ENCODE measurements at regions not wholly inside any gene's neighbourhood (a gene's known extent, or its start where the extent isn't known, plus 50 kb on each side); places are given as distances from the start of the nearest gene placed in this dataset.

GRCh38 chr13:73387318-73387717 lies 328.5 kb downstream of the KLF5 start:
- peaks cover 2% of the 10 kb centered on the region for H3K36me3 Mint-ChIP-seq
- no peak for DNase-seq (ENCODE audit: low spot score in 2 of 2, unreplicated experiment in 2 of 2)
- H3K4me1 Mint-ChIP-seq, result no peaks in the 10 kb centered on the region
- no peak overlapping the region for H3K27ac Mint-ChIP-seq
- TF ChIP-seq, protein P1, sequence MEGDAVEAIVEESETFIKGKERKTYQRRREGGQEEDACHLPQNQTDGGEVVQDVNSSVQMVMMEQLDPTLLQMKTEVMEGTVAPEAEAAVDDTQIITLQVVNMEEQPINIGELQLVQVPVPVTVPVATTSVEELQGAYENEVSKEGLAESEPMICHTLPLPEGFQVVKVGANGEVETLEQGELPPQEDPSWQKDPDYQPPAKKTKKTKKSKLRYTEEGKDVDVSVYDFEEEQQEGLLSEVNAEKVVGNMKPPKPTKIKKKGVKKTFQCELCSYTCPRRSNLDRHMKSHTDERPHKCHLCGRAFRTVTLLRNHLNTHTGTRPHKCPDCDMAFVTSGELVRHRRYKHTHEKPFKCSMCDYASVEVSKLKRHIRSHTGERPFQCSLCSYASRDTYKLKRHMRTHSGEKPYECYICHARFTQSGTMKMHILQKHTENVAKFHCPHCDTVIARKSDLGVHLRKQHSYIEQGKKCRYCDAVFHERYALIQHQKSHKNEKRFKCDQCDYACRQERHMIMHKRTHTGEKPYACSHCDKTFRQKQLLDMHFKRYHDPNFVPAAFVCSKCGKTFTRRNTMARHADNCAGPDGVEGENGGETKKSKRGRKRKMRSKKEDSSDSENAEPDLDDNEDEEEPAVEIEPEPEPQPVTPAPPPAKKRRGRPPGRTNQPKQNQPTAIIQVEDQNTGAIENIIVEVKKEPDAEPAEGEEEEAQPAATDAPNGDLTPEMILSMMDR (IDR thresholded peaks at IDR 0.05; ENCODE audit: unreplicated experiment), result no peak
- H3K27me3 Mint-ChIP-seq (ENCODE audit: low read depth), result no peaks in the 10 kb centered on the region
- H3K9me3 Mint-ChIP-seq, result peaks cover 23% of the 10 kb centered on the region
- no peak overlapping the region for H3K4me3 Mint-ChIP-seq

GRCh38 chr13:73385848-73386247 lies 327.0 kb downstream of the KLF5 start:
- DNase-seq (ENCODE audit: low spot score in 2 of 2, unreplicated experiment in 2 of 2), result no peak
- Mint-ChIP-seq H3K36me3 (peaks cover 2% of the 10 kb centered on the region), H3K4me1 (no peaks in the 10 kb centered on the region), H3K9me3 (peaks cover 14% of the 10 kb centered on the region), H3K27me3 (ENCODE audit: low read depth) (no peaks in the 10 kb centered on the region), H3K27ac (no peak overlapping the region), H3K4me3 (no peak overlapping the region)
- TF ChIP-seq, protein P1 (IDR thresholded peaks at IDR 0.05; ENCODE audit: unreplicated experiment), result no peak

GRCh38 chr13:73372666-73373627 lies 314.1 kb downstream of the KLF5 start:
- peaks cover 14% of the 10 kb centered on the region for H3K9me3 Mint-ChIP-seq
- H3K4me3 Mint-ChIP-seq, result no peak overlapping the region
- H3K27me3 Mint-ChIP-seq (ENCODE audit: low read depth), result no peaks in the 10 kb centered on the region
- H3K27ac Mint-ChIP-seq, result peak overlapping the region; percentile 19
- TF ChIP-seq, protein P1 (IDR thresholded peaks at IDR 0.05; ENCODE audit: unreplicated experiment), result no peak
- H3K36me3 Mint-ChIP-seq, result peaks cover 6% of the 10 kb centered on the region
- H3K4me1 Mint-ChIP-seq, result peaks cover 23% of the 10 kb centered on the region
- DNase-seq (ENCODE audit: low spot score in 2 of 2, unreplicated experiment in 2 of 2), result no peak

- no peak overlapping the region for H3K4me3 Mint-ChIP-seq
- DNase-seq (ENCODE audit: low spot score in 2 of 2, unreplicated experiment in 2 of 2), result no peak
- H3K4me1 Mint-ChIP-seq, result peaks cover 24% of the 10 kb centered on the region
- H3K27me3 Mint-ChIP-seq (ENCODE audit: low read depth), result no peaks in the 10 kb centered on the region
- peak overlapping the region; percentile 47 for H3K27ac Mint-ChIP-seq
- no peaks in the 10 kb centered on the region for H3K36me3 Mint-ChIP-seq
- no peaks in the 10 kb centered on the region for H3K9me3 Mint-ChIP-seq
- TF ChIP-seq, protein P1 (IDR thresholded peaks at IDR 0.05; ENCODE audit: unreplicated experiment), result no peak
These were observed 311.3 kb downstream of the KLF5 start for GRCh38 chr13:73370066-73370465.

DNA sequence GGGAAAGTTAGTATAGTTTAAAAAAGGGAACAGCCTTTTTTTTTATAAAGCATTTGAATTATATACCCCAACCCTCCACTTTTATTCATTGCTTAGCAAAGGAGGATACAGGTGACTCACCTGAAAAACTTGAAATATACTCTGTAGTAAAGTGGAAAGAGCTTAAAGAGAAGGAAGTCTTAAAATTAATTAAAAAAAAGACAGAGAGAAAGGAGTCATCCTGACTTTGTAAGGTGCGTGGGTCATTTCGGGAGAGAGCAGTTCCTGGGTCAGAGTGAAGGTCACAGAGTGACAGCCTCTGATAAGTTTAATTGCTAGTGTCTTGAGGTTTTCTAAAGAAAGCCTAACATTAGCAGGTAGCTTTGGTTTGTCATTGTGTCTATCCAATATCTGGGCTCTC lies 310.3 kb downstream of the KLF5 start:
- DNase-seq (ENCODE audit: low spot score in 2 of 2, unreplicated experiment in 2 of 2), result no peak
- Mint-ChIP-seq H3K4me3 (no peak overlapping the region), H3K27me3 (ENCODE audit: low read depth) (no peaks in the 10 kb centered on the region), H3K4me1 (peaks cover 24% of the 10 kb centered on the region), H3K36me3 (no peaks in the 10 kb centered on the region), H3K27ac (peak overlapping the region; percentile 52), H3K9me3 (no peaks in the 10 kb centered on the region)
- TF ChIP-seq, protein P1 (IDR thresholded peaks at IDR 0.05; ENCODE audit: unreplicated experiment), result no peak

Measured in mesothelial cell of epicardium (in vitro differentiated cells).